ENCODE measurements at regions not wholly inside any gene's neighbourhood (a gene's known extent, or its start where the extent isn't known, plus 50 kb on each side); places are given as distances from the start of the nearest gene placed in this dataset.

DNA sequence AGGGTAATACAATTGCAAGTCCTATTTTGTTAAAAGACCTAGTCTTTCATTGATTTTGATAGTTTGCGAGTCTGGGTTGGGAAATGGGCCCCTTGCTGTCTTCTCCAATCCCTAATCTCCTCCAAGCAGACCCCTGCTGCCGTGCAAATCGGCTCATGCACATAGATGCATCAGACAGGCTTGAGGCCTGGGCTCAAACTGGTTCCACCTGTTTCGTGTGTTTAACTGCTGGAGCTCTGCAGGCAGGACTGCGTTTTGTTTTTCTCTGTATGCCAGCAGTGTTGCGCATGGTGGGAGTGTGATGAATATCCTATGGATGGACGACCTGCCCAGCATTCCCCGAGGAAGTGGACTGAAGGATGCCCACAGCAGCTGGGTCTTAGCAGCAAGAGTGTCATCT is 133.9 kb downstream of the PDGFRA start:
- Histone ChIP-seq H3K36me3 (ENCODE audit: control insufficient read depth in 2 of 2, extremely low read depth in 1 of 2, insufficient read depth in 2 of 2, low read length in 2 of 2) (no peaks in the 10 kb centered on the region), H3K27ac (ENCODE audit: insufficient read depth, low read depth, low read length) (no peak overlapping the region), H3K4me1 (ENCODE audit: control insufficient read depth, extremely low read depth, insufficient read depth, low read length) (no peaks in the 10 kb centered on the region), H3K4me2 (ENCODE audit: insufficient read depth, low read length) (no peak overlapping the region), H3K79me2 (ENCODE audit: control insufficient read depth, insufficient read depth, low read length) (no peaks in the 10 kb centered on the region), H3K9me1 (replicated peaks; ENCODE audit: control insufficient read depth, extremely low read depth, insufficient read depth, low read length) (no peaks in the 10 kb centered on the region), H3K4me3 (replicated peaks in 1 of 3; ENCODE audit: insufficient read depth in 1 of 3, low read depth in 1 of 3, low read length in 3 of 3) (no peak overlapping the region), H2AFZ (ENCODE audit: low read depth, low read length) (no peak overlapping the region), H4K20me1 (replicated peaks; ENCODE audit: control insufficient read depth, extremely low read depth, insufficient read depth, low read length) (no peaks in the 10 kb centered on the region), H3K9ac (replicated peaks; ENCODE audit: extremely low read depth, insufficient read depth, low read length) (no peak overlapping the region), H3K27me3 (ENCODE audit: control insufficient read depth in 2 of 2, insufficient read depth in 2 of 2, low read length in 2 of 2) (no peaks in the 10 kb centered on the region), H3K9me3 (replicated peaks; ENCODE audit: control insufficient read depth, insufficient read depth, low read length) (no peaks in the 10 kb centered on the region)
- no peak for TF ChIP-seq FOS (IDR thresholded peaks at IDR 0.05; ENCODE audit: borderline replicate concordance, insufficient read depth, low read length)
- TF ChIP-seq, protein P1, sequence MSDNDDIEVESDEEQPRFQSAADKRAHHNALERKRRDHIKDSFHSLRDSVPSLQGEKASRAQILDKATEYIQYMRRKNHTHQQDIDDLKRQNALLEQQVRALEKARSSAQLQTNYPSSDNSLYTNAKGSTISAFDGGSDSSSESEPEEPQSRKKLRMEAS (IDR thresholded peaks at IDR 0.05; ENCODE audit: insufficient read depth, insufficient read length), result no peak
- dilution Hi-C loops (cut with MboI; ENCODE audit: extremely low pct_ligation_motif_present, low sequenced_read_pairs) (no loop called here), intact Hi-C loops (cut with micrococcal nuclease) (no loop called here)
- FAIRE-seq, result no peak
- CTCF ChIA-PET, result no interaction called here
- BruUV-seq (replicated peaks), result no TSS peak
- POLR2A ChIA-PET, result no interaction called here
- no peak for DNase-seq (ENCODE audit: low read depth, low spot score)

DNA sequence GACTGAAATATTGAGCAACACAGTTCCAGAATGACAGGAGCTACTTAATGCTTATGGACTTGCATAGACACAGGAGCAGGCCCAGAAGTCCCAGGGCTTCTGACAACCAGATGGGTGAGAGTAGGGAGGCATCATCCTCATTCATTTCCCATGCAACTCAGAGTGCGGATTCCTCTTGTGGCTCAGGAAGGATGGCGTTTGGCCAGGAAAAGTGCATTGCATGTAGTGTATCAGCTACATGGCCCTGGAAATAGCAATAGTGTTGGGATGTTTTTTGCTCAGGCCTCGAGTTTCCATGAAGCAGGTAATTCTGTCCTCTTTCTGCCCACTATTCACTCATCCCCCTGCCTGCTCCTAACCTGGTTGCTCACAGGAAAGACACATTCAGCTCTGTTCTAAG is 136.6 kb downstream of the PDGFRA start:
- Histone ChIP-seq H4K20me1 (replicated peaks; ENCODE audit: control insufficient read depth, extremely low read depth, insufficient read depth, low read length) (no peaks in the 10 kb centered on the region), H3K27me3 (ENCODE audit: control insufficient read depth in 2 of 2, insufficient read depth in 2 of 2, low read length in 2 of 2) (no peaks in the 10 kb centered on the region), H3K4me3 (replicated peaks in 1 of 3; ENCODE audit: insufficient read depth in 1 of 3, low read depth in 1 of 3, low read length in 3 of 3) (no peak overlapping the region), H3K4me2 (ENCODE audit: insufficient read depth, low read length) (no peak overlapping the region), H2AFZ (ENCODE audit: low read depth, low read length) (no peak overlapping the region), H3K9me3 (replicated peaks; ENCODE audit: control insufficient read depth, insufficient read depth, low read length) (no peaks in the 10 kb centered on the region), H3K36me3 (ENCODE audit: control insufficient read depth in 2 of 2, extremely low read depth in 1 of 2, insufficient read depth in 2 of 2, low read length in 2 of 2) (no peaks in the 10 kb centered on the region), H3K79me2 (ENCODE audit: control insufficient read depth, insufficient read depth, low read length) (no peaks in the 10 kb centered on the region), H3K9ac (replicated peaks; ENCODE audit: extremely low read depth, insufficient read depth, low read length) (no peak overlapping the region), H3K4me1 (ENCODE audit: control insufficient read depth, extremely low read depth, insufficient read depth, low read length) (no peaks in the 10 kb centered on the region), H3K27ac (ENCODE audit: insufficient read depth, low read depth, low read length) (no peak overlapping the region), H3K9me1 (replicated peaks; ENCODE audit: control insufficient read depth, extremely low read depth, insufficient read depth, low read length) (no peaks in the 10 kb centered on the region)
- FAIRE-seq (no peak), DNase-seq (ENCODE audit: low read depth, low spot score) (no peak)
- CTCF ChIA-PET, result interaction anchor here (1.0 to 1.2 kb wide), 2 partner anchors 68 to 73 kb away, joined by 3 read pairs; no protein-coding TSS in a partner anchor
- dilution Hi-C loops (cut with MboI; ENCODE audit: extremely low pct_ligation_motif_present, low sequenced_read_pairs) (no loop called here), intact Hi-C loops (cut with micrococcal nuclease) (no loop called here)
- TF ChIP-seq GATA2 (IDR thresholded peaks at IDR 0.05; ENCODE audit: insufficient read depth, insufficient read length, low read depth, low read length) (no peak), FOS (IDR thresholded peaks at IDR 0.05; ENCODE audit: borderline replicate concordance, insufficient read depth, low read length) (no peak), POLR2AphosphoS5 (IDR thresholded peaks at IDR 0.05; ENCODE audit: insufficient read depth, low read depth, low read length) (no peak), POLR2A (IDR thresholded peaks at IDR 0.05; ENCODE audit: low read depth, low read length) (no peak), EZH2 (IDR thresholded peaks at IDR 0.05; ENCODE audit: borderline replicate concordance, low read depth, low read length, severe bottlenecking) (no peak), JUN (IDR thresholded peaks at IDR 0.05; ENCODE audit: borderline replicate concordance, insufficient read depth, insufficient read length, low read depth) (no peak)
- TF ChIP-seq, protein P1 (IDR thresholded peaks at IDR 0.05; ENCODE audit: insufficient read depth, insufficient read length), result no peak
- TF ChIP-seq, protein P2, sequence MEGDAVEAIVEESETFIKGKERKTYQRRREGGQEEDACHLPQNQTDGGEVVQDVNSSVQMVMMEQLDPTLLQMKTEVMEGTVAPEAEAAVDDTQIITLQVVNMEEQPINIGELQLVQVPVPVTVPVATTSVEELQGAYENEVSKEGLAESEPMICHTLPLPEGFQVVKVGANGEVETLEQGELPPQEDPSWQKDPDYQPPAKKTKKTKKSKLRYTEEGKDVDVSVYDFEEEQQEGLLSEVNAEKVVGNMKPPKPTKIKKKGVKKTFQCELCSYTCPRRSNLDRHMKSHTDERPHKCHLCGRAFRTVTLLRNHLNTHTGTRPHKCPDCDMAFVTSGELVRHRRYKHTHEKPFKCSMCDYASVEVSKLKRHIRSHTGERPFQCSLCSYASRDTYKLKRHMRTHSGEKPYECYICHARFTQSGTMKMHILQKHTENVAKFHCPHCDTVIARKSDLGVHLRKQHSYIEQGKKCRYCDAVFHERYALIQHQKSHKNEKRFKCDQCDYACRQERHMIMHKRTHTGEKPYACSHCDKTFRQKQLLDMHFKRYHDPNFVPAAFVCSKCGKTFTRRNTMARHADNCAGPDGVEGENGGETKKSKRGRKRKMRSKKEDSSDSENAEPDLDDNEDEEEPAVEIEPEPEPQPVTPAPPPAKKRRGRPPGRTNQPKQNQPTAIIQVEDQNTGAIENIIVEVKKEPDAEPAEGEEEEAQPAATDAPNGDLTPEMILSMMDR (IDR thresholded peaks at IDR 0.05; ENCODE audit: extremely low read depth in 1 of 2, insufficient read depth in 1 of 2, low read depth in 1 of 2, low read length in 2 of 2), result no peak
- no TSS peak for BruUV-seq (replicated peaks)
- POLR2A ChIA-PET, result no interaction called here
